BJ (cell line): ENCODE measurements at regions not wholly inside any gene's neighbourhood (a gene's known extent, or its start where the extent isn't known, plus 50 kb on each side); places are given as distances from the start of the nearest gene placed in this dataset.

Source experiments
- CTCF ChIA-PET: fragments of 350-600 bp; formaldehyde crosslinking; extraction: SDS; loops from one replicate; lab custom pipeline; 2021; ENCODE audit warnings: antibody characterized with exemption, inconsistent platforms; lab: Yijun Ruan, JAX
- POLR2A ChIA-PET: fragments of 300-600 bp; sonication (Branson Sonifier 250); formaldehyde crosslinking; extraction: SDS; loops from one replicate; lab custom pipeline; 2021; ENCODE audit warnings: antibody characterized with exemption; lab: Charles Lee
- DNase-seq: peaks from one replicate; pipeline ENCODE4 v3.0.0-alpha.2; 2011; ENCODE audit warnings: low read depth
- H3K27me3 ChIP-seq: 2 replicates; pipeline ENCODE4 v1.6.0; 2011; ENCODE audit warnings: low read length; ENCODE audit not compliant: control insufficient read depth, insufficient read depth
- H3K36me3 ChIP-seq: 2 replicates; pipeline ENCODE4 v1.5.1; 2011; ENCODE audit warnings: low read length; ENCODE audit not compliant: control insufficient read depth, insufficient read depth
- H3K4me3 ChIP-seq: 2 replicates; pipeline ENCODE4 v1.5.1; 2011; ENCODE audit warnings: low read depth, mild to moderate bottlenecking, control low read depth, low read length
- TF ChIP-seq, protein P1 (sequence below): IDR thresholded peaks from 2 replicates; pipeline ENCODE4 v1.5.1; 2011; ENCODE audit warnings: low read depth, mild to moderate bottlenecking, control low read depth, inconsistent platforms, low read length, moderate library complexity; ENCODE audit not compliant: insufficient read depth

DNA sequence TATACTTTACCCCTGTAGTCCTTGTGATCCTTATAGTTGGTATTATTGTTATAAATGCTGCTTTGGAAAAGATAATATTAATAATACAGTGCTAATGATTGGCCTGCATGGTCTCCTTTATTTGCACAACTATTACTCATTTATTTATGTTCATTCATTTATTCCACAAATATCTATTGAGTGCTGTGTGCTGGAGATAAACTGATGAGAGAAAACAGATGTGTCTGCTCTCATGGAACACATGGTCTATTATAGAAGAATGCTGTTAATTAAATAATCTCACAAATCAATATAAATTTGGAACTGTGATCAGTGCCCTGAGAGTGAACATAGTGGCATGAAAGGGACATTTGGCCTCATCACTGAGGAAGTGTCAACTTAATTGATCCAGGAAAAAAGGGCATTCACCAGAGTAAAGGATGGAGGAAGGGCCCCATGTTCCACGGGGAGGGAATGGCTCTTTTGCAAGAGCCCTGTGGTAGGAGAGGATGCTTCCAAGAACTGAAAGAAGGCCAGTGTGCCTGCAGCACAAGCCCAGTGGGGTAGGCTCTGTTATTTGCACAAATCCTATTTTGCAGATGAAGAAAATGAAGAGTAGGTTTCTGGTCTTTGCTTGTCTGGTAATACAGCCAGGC is 91.5 kb upstream of the STK39 start:
- no peak overlapping the region for H3K4me3 ChIP-seq
- ChIA-PET CTCF (no interaction called here), POLR2A (no interaction called here)
- H3K36me3 ChIP-seq, result no peaks in the 10 kb centered on the region
- DNase-seq, result no peak
- TF ChIP-seq, protein P1, sequence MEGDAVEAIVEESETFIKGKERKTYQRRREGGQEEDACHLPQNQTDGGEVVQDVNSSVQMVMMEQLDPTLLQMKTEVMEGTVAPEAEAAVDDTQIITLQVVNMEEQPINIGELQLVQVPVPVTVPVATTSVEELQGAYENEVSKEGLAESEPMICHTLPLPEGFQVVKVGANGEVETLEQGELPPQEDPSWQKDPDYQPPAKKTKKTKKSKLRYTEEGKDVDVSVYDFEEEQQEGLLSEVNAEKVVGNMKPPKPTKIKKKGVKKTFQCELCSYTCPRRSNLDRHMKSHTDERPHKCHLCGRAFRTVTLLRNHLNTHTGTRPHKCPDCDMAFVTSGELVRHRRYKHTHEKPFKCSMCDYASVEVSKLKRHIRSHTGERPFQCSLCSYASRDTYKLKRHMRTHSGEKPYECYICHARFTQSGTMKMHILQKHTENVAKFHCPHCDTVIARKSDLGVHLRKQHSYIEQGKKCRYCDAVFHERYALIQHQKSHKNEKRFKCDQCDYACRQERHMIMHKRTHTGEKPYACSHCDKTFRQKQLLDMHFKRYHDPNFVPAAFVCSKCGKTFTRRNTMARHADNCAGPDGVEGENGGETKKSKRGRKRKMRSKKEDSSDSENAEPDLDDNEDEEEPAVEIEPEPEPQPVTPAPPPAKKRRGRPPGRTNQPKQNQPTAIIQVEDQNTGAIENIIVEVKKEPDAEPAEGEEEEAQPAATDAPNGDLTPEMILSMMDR, result no peak
- no peaks in the 10 kb centered on the region for H3K27me3 ChIP-seq

DNA sequence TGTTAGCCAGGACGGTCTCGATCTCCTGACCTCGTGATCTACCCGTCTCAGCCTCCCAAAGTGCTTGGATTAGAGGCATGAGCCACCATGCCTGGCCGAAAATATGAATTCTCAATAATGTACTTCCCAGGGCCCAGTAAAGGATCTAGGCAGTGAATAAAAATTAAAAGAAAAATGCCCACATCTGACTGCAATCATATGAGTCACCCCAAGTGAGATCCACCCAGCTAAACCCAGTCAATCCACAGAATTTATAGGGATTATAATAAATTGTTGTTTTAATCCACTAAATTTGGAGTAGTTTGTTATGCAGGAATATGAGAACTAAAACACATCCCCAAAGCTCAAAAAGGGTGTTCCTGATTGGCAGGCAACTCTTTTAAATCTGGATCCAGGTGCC is 93.5 kb upstream of the STK39 start:
- POLR2A ChIA-PET, result no interaction called here
- DNase-seq, result no peak
- Histone ChIP-seq H3K4me3 (no peak overlapping the region), H3K36me3 (no peaks in the 10 kb centered on the region), H3K27me3 (no peaks in the 10 kb centered on the region; the same call in 1 of the 2 replicates)
- TF ChIP-seq, protein P1, result no peak
- CTCF ChIA-PET, result no interaction called here

DNA sequence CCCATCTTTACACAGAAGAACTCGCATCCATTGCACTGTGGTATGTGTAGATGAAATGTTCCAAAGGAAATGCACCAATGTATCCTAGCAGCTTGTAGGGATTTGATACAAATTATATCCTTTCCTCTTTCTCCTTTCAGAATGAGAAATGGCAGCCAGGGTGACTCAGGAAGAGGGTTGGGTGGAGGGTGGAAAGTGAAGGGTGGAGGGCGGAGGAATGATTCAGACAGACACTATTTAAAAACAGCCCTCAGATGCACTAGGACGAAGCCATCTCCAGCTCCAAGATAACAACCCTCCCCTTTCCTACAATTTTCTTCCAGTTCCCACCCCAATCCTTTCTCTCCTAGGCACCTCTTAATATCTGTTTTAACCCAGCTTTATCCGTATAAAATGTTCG is 96.2 kb upstream of the STK39 start:
- ChIA-PET CTCF (interaction anchor here (0.7 to 5.6 kb wide), 7 partner anchors 10 to 576 kb away, joined by 3 to 38 read pairs (median 3); no protein-coding TSS in a partner anchor), POLR2A (no interaction called here)
- no peaks in the 10 kb centered on the region for H3K36me3 ChIP-seq
- no peaks in the 10 kb centered on the region; the same call in 1 of the 2 replicates for H3K27me3 ChIP-seq
- TF ChIP-seq, protein P1, result no peak
- DNase-seq, result no peak
- H3K4me3 ChIP-seq, result no peak overlapping the region

DNA sequence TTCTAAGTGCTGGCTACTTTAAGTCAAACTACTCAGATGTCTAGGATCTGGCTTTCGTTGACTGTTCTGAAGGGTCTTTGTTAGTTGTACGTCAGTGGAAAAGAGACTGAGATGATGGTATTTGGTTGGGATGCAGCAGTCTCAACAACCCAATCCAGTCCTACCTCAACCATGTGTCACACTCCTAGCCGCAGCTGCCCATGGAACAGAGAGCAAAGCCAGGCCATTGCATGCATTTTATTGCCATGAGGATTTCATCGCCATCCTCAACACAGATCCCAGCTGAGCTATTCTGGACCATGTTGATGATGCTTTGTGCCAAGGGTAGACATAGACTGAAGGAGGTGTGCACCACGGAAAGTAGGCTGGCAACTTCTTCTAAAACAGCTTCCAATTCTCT is 97.3 kb upstream of the STK39 start:
- TF ChIP-seq, protein P1, result no peak
- no peak for DNase-seq
- Histone ChIP-seq H3K36me3 (no peaks in the 10 kb centered on the region), H3K27me3 (no peaks in the 10 kb centered on the region; the same call in 1 of the 2 replicates), H3K4me3 (no peak overlapping the region)
- ChIA-PET CTCF (interaction anchor here (1.0 to 5.6 kb wide), 5 partner anchors 343 to 473 kb away, joined by 3 to 54 read pairs (median 3); no protein-coding TSS in a partner anchor), POLR2A (no interaction called here)

DNA sequence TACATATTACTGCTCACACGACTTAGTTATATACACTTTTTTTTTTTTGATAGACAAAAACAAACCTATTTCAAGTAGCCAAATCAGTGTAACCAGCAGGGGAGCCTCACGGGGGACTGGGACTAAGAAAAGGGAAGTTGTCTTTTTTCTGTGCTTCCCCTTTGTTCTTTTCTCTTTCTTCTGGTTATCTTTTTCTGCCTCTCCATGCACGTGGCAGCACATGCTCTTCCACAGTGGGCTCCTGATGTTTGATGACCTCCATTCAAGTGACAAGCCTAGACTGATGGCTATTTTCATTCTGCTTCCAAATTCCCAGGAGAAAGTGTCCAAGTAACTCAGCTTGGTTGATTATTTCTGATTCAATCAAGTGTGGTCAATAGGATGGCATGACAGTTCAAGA is 98.2 kb upstream of the STK39 start:
- Histone ChIP-seq H3K4me3 (no peak overlapping the region), H3K27me3 (no peaks in the 10 kb centered on the region; the same call in 1 of the 2 replicates), H3K36me3 (no peaks in the 10 kb centered on the region)
- TF ChIP-seq, protein P1, result no peak
- ChIA-PET CTCF (interaction anchor here (4.2 to 5.6 kb wide), 3 partner anchors 341 to 415 kb away, joined by 38 to 54 read pairs (median 40); no protein-coding TSS in a partner anchor), POLR2A (no interaction called here)
- no peak for DNase-seq
